GM23338 (cell line): ENCODE measurements at regions not wholly inside any gene's neighbourhood (a gene's known extent, or its start where the extent isn't known, plus 50 kb on each side); places are given as distances from the start of the nearest gene placed in this dataset.

ENCODE experiments used
- ATAC-seq: fragments of 200-7000 bp; cut with Tn5 transposase; 3 replicates; pipeline ENCODE4 v1.9.1; 2020
- DNase-seq: peaks from one replicate; pipeline ENCODE4 v3.0.0-alpha.2; 2015; ENCODE audit warnings: low spot score
- H2AFZ ChIP-seq: fragments of 200-600 bp; sonication (generic); 2 replicates; pipeline ENCODE4 v1.8.0; 2016; ENCODE audit warnings: antibody characterized with exemption, mild to moderate bottlenecking, moderate library complexity
- H3F3A ChIP-seq: fragments of 200-600 bp; sonication (generic); replicated peaks from 2 replicates; pipeline ENCODE4 v1.8.0; 2017; ENCODE audit warnings: antibody characterized with exemption, mixed run types, low read depth
- H3K27ac ChIP-seq: fragments of 200-600 bp; sonication (generic); 2 replicates; pipeline ENCODE4 v1.6.1; 2016; ENCODE audit warnings: low read depth
- H3K27me3 ChIP-seq: fragments of 200-600 bp; sonication (generic); 2 replicates; pipeline ENCODE4 v1.8.0; 2016; ENCODE audit warnings: mild to moderate bottlenecking, mixed run types, moderate library complexity; ENCODE audit not compliant: insufficient read depth
- H3K36me3 ChIP-seq: fragments of 200-600 bp; sonication (generic); 2 replicates; pipeline ENCODE4 v1.8.0; 2016; ENCODE audit warnings: mild to moderate bottlenecking; ENCODE audit not compliant: insufficient read depth
- H3K4me1 ChIP-seq: fragments of 200-600 bp; sonication (generic); 2 replicates; pipeline ENCODE4 v1.8.0; 2016; ENCODE audit warnings: mild to moderate bottlenecking, moderate library complexity; ENCODE audit not compliant: insufficient read depth
- H3K4me2 ChIP-seq: fragments of 200-600 bp; sonication (generic); 2 replicates; pipeline ENCODE4 v1.7.1; 2017; ENCODE audit warnings: mixed run types
- H3K4me3 ChIP-seq: fragments of 200-600 bp; sonication (generic); 2 replicates; pipeline ENCODE4 v1.6.1; 2016; ENCODE audit warnings: mixed run types
- H3K79me2 ChIP-seq: fragments of 200-600 bp; sonication (generic); replicated peaks from 2 replicates; pipeline ENCODE4 v1.8.0; 2017; ENCODE audit warnings: mild to moderate bottlenecking; ENCODE audit not compliant: insufficient read depth
- H3K9me2 ChIP-seq: fragments of 200-600 bp; sonication (generic); 2 replicates; pipeline ENCODE4 v1.8.0; 2017; ENCODE audit not compliant: insufficient read depth
- H4K20me1 ChIP-seq: fragments of 200-600 bp; sonication (generic); replicated peaks from 2 replicates; pipeline ENCODE4 v1.8.0; 2017; ENCODE audit warnings: mild to moderate bottlenecking; ENCODE audit not compliant: insufficient read depth
- H3K27ac Mint-ChIP-seq: 2 replicates; pipeline ENCODE4 v1.8.0; 2020; ENCODE audit warnings: inconsistent platforms, mild to moderate bottlenecking, moderate library complexity, mixed read lengths
- H3K27me3 Mint-ChIP-seq: 3 replicates; pipeline ENCODE4 v1.8.0; 2022; ENCODE audit warnings: low read depth, mild to moderate bottlenecking, moderate library complexity, mixed read lengths, inconsistent platforms; ENCODE audit not compliant: insufficient read depth, poor library complexity
- H3K36me3 Mint-ChIP-seq: 3 replicates; pipeline ENCODE4 v1.8.0; 2021; ENCODE audit warnings: low read depth, mild to moderate bottlenecking, inconsistent platforms, moderate library complexity, mixed read lengths
- H3K4me1 Mint-ChIP-seq: 3 replicates; pipeline ENCODE4 v1.8.0; 2020; ENCODE audit warnings: mild to moderate bottlenecking, inconsistent platforms, mixed read lengths
- H3K4me3 Mint-ChIP-seq: 3 replicates; pipeline ENCODE4 v1.8.0; 2021; ENCODE audit warnings: moderate library complexity, mild to moderate bottlenecking, inconsistent platforms, mixed read lengths
- H3K9me3 Mint-ChIP-seq: 3 replicates; pipeline ENCODE4 v1.8.0; 2020; ENCODE audit warnings: moderate library complexity, mild to moderate bottlenecking, inconsistent platforms, mixed read lengths
- CREB1 ChIP-seq: fragments of 250-450 bp; sonication (Bioruptor Pico); IDR thresholded peaks from 2 replicates; pipeline ENCODE4 v1.5.0; 2020; ENCODE audit warnings: low read depth, mild to moderate bottlenecking, moderate library complexity
- CTCF ChIP-seq, 2 experiments: fragments of 200-600 bp in 1 of 2; sonication (generic) in 1 of 2; conservative IDR thresholded peaks; 2 replicates each; pipeline versions ENCODE4 v1.5.1 to v1.6.1; 2016 to 2017; ENCODE audit warnings: antibody characterized with exemption in 2 of 2, low read depth in 2 of 2, mild to moderate bottlenecking in 2 of 2, moderate library complexity in 1 of 2
- ETS1 ChIP-seq: IDR thresholded peaks from 2 replicates; pipeline ENCODE4 v1.6.1; 2016; ENCODE audit warnings: antibody characterized with exemption
- EZH2 ChIP-seq: fragments of 200-600 bp; sonication (generic); IDR thresholded peaks from one replicate; pipeline ENCODE4 v1.8.0; 2017; ENCODE audit warnings: antibody characterized with exemption, mild to moderate bottlenecking, low read depth; ENCODE audit not compliant: unreplicated experiment
- JUNB ChIP-seq: IDR thresholded peaks from one replicate; pipeline ENCODE4 v1.6.1; 2016; ENCODE audit warnings: antibody characterized with exemption; ENCODE audit not compliant: unreplicated experiment
- POLR2AphosphoS5 ChIP-seq: IDR thresholded peaks from 2 replicates; pipeline ENCODE4 v1.6.1; 2016; ENCODE audit warnings: antibody characterized with exemption, low read depth
- REST ChIP-seq: IDR thresholded peaks from one replicate; pipeline ENCODE4 v1.6.1; 2018; ENCODE audit warnings: antibody characterized with exemption; ENCODE audit not compliant: unreplicated experiment
- ZNF462 ChIP-seq: fragments of 250-450 bp; sonication (Bioruptor Pico); IDR thresholded peaks from 2 replicates; pipeline ENCODE4 v1.5.0; 2020; ENCODE audit warnings: mild to moderate bottlenecking, moderate library complexity

GRCh38 chr2:22248851-22249250, 1125.1 kb downstream of the TDRD15 start:
- H3K27me3 Mint-ChIP-seq: no peaks in the 10 kb centered on the region
- ATAC-seq: no peak
- H3K79me2 ChIP-seq: no peaks in the 10 kb centered on the region
- H3K36me3 Mint-ChIP-seq: no peaks in the 10 kb centered on the region
- no peak overlapping the region for H3K4me3 ChIP-seq
- H3K4me1 Mint-ChIP-seq: peaks cover 18% of the 10 kb centered on the region
- no peak overlapping the region for H3K4me2 ChIP-seq
- H3K4me3 Mint-ChIP-seq: no peak overlapping the region
- H4K20me1 ChIP-seq: no peaks in the 10 kb centered on the region
- no peak for TF ChIP-seq EZH2
- no peak for TF ChIP-seq ETS1
- TF ChIP-seq CTCF (conservative IDR thresholded peaks at IDR 0.05; ENCODE audit: low read depth in 2 of 2): no peak
- TF ChIP-seq JUNB: no peak
- no peak for TF ChIP-seq POLR2AphosphoS5
- TF ChIP-seq REST: no peak
- no peak for TF ChIP-seq CREB1
- TF ChIP-seq ZNF462 (CRISPR knock-in tag): no peak
- H3F3A ChIP-seq: no peaks in the 10 kb centered on the region
- H3K27ac Mint-ChIP-seq: no peak overlapping the region
- DNase-seq: no peak
- H2AFZ ChIP-seq: no peak overlapping the region
- no peaks in the 10 kb centered on the region for H3K36me3 ChIP-seq
- H3K9me2 ChIP-seq: no peaks in the 10 kb centered on the region
- H3K27me3 ChIP-seq: no peaks in the 10 kb centered on the region
- H3K4me1 ChIP-seq: peaks cover 8% of the 10 kb centered on the region; the same call in 1 of the 2 replicates
- H3K27ac ChIP-seq: no peak overlapping the region
- no peaks in the 10 kb centered on the region for H3K9me3 Mint-ChIP-seq
